Activated CD8-positive, alpha-beta memory T cell treated with anti-CD3 and anti-CD28 coated beads, Interleukin-2, amount 50 U/mL, for 24 hours (primary cell): ENCODE measurements at regions not wholly inside any gene's neighbourhood (a gene's known extent, or its start where the extent isn't known, plus 50 kb on each side); places are given as distances from the start of the nearest gene placed in this dataset.
"Not testable (repeated sequence)": the region's sequence is repeated elsewhere in the genome, so short reads cannot be mapped to it uniquely, and the experiment has no call there.

Experiments used
- DNase-seq: peaks from one replicate; pipeline ENCODE4 v3.0.0-alpha.2; 2020; ENCODE audit errors: extremely low read depth

DNA sequence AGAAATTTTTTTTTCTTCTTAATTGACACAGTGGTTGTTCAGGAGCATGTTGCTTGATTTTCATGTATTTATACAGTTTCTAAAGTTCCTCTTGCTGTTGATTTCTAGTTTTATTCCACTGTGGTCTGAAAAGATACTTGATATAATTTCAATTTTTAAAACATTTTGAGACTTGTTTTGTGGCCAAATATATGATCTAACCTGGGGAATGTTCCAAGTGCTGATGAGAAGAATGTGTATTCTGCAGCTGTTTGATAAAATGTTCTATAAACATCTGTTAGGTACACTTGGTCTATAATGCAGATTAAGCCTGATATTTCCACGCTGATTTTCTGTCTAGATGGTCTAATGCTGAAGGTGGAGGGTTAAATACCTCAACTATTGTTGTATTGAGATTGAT, 151.4 kb upstream of the IFNG-AS1 start:
- no peak for DNase-seq

DNA sequence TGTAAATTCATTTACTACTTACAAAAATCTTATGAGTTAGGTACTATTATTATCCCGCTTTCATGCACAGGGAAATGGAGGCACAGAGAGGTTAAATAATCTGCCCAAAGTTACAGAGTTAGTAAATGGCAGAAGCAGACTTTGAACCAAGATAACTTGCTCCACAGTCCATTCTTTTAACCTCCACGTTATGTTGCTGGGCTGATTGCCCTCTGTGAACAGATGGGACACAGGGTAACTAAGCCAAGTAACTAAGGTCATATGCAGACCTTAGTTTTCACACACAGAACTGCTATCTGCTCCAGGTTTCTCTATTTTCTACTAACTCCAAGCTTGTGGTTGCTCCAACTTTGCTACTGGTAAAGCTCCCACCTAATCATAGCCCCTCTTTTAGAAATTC, 147.1 kb upstream of the IFNG-AS1 start:
- DNase-seq: no peak

DNA sequence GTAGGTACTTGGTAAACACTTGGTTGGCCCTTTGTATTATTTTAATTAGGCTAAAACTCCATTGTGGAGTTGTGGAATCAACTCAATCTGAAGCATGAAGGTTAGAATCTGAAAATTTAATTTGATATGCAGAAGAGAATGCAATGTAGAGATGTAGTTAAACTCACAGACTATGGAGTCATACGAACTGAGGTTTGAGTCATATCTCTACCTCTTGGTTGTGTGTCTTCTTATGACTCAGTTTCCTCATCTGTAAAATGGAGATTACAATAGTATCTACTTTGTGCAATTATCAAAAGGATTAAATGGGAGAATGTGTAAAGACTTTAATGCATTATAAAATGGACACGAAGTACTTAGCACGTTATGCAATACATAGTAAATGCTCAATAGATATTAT, 146.0 kb upstream of the IFNG-AS1 start:
- DNase-seq: no peak

DNA sequence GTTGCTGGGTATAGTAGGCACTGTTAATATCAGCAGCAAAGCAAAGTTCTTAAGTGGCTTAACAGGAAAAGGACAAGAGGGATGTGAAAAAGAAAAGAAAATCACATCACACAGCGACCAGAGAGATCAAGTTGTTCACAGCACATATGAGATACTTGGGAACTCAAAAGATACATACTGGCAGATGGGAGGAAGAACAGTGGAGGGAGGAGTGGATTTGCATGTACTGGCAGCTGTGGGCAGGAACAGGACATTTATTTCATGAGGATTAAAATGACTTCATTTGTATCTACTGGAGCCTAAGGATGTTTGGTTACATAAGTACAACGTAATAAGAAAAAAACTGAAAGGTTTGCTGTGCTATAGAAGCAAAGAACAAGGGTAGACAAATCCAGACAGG, 136.5 kb upstream of the IFNG-AS1 start:
- no peak for DNase-seq

DNA sequence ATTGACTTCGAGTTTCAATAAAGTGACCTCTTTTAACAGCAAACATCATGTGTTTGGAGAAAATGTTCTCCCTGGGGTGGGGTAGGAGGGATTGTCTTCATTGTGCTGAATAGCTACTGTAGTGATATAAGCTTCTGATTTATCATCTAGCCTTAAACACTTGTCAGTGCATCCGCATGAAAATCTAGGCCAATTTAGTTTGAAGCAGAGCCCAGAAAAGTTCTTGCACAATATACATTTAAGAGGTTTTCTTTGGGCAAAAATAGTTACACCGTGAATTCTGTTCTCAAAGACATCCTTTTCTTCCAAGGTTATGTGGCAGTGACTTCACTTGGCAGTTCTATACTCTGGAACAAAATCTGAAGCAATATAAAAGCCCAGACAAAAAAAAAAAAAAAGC, 136.0 kb upstream of the IFNG-AS1 start:
- DNase-seq: no peak

DNA sequence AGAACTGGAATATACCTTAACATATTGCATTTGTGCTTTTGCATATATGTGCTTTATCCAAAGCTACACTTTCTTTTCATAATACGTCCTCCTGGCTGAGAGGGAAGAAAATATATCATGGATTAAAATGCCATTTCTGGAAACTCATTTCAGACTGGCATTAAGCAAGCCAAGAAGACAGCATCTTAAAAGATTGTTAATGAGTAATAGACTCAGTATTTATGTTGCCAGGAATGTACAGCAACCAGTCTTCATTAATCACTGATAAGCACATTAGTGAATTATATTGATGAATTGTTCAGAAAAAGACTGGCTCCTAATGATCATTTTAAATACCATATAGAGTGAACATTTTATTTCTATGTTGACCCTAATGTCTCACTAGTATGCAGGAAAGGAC, 134.9 kb upstream of the IFNG-AS1 start:
- no peak for DNase-seq

DNA sequence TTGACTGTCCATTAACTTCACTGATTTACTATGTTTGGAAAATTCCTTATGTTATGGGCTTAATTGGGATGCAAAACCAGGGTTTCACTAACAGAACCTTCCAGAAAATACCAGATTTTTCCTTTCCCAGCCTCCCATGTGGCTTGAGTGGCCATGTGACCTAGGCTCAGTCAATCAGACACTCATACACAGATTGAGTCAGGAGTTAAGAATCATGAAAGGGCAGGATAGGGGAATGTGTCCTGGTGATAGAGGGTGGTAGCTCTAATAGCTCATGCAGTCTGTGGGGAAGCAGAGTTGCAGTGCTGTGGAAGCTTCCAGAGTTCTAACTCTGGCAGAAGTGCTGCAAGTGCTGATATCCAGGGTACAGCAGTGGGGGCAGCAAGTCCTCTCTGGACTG, 134.1 kb upstream of the IFNG-AS1 start:
- DNase-seq: no peak

DNA sequence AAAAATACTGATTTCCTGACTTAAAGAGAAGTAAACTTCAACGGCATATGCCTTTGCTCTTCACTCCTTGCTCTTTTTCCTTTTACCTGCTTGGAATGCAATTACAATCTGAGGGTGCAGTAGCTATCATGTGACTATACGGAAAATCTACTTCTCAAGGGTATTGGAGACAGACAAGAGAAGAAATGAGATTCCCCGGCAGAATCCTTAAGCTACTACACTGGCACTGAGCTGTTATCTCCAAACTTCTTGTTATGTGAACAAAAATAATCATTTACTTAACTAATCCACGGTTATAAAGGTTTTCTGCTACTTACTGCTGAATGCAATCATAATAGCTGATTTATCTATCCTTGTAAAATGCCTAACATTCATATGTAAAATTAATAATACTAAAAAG, 118.0 kb upstream of the IFNG-AS1 start:
- no peak for DNase-seq

DNA sequence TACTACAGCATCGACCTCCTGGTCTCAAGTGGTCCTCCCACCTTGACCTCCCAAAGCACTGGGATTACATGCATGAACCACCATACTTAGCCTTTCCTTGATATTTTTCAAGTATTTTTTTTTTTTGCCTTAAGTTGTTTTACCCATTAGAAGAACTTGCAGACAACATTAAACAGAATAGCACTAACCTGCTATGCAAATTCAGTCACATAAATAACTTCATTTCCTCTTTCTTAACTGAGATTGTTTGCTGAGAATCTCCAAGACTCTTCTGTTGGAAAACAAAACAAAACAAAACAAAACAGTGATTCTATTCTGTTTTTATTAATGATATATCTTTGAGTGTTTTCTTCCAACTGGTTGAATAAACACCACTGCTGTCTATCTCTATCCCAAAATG, 115.9 kb upstream of the IFNG-AS1 start:
- no peak for DNase-seq

DNA sequence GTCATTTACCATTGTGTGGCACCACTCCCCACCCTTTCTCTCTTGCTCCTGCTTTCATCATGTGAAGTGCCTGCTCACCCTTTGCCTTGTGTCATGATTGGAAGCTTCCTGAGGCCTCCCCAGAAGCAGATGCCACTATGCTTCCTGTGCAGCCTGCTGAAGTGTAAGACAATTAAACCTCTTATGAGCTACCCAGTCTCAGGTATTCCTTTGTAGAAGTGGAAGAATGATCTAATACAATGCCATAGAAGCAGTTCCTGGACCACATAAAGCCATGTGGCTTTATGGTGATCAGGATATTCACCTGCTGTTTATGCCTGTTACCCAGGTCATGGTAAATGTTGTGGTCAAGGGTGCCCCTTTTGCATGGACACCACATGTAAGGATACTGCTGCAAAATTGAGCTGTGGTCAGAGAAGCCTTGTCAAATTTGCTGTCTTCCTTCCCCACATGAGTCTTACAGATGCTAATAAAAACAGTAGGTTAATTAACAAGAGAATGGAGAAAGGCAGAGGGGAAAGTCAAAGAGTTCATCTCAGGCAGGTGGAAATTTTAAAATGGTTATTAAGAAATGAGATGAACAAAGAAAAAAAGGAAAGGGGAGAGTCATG, 112.8 kb upstream of the IFNG-AS1 start:
- DNase-seq: no peak

DNA sequence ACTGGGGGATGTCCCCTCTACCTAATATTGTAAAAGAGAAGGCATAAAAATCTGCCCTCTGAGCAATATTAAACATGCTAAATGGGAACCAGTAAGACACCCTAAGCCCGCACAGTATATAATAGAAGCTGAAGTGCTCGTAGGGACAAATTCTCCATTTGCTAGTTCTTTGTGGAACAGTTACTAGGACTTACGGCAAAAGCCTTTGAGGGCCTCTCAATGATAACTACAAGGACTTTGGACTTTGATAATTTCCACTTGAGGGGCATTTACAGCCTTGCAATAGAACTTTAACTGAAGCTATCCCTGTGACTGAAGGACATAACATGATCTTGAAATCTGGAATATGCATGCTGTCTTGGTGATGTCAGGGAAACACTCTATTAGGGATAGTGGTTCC, 111.5 kb upstream of the IFNG-AS1 start:
- DNase-seq: no peak

DNA sequence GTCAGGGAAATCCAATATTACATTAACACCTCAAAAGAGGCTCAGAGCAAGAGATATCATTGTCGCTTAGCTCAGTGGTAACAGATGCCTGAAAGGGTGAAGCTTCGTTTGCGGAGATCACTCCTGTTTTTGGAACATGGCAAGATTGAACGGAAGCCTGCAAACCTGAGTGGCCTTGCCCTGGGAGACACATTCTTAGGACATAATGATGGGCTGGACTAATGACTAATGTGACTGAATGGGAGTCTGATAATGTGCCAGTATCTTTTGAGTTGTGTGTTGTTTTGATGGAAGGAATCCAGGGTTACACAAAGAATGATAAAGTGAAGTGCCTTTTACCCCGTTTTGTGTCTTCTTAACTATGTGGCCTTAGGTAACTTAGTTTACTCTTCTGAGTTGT, 109.3 kb upstream of the IFNG-AS1 start:
- DNase-seq: no peak

DNA sequence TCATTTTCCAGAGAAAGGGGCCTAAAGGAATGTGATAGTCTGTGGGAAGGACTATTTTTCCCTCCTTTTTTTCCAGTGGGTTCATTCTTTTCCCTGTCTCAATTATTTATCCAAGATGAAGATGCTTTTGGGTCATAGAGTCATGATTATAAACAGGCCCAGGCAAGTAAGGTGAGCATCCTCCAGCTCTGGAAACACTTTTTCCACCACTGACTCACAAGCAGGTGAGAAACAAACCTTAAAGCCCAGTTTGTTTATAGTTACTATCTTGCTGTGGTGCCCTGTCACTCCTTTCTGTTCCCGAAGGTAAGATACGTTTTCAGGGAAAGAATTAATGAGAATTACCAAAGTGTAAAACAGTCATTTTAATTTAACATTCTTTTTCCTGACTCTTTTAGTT, 107.7 kb upstream of the IFNG-AS1 start:
- no peak for DNase-seq

DNA sequence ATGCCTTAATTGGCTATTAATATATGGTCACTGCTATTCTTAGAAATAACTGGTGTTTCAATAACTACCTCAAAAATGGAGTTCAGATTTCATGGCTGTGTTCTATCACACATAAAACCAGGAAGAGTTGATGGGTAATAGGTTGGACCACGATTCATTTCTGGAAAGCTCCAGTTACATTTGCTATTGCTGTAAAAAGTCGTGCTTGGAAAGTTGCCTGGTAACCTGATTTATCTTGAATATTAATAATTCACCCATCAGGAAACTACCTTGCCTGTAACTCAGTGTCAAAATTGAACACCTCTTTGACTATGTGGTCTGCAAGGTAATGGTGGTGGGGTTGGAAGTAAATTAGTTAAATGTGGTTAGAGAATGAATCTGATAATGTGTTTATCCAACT, 104.7 kb upstream of the IFNG-AS1 start:
- DNase-seq: no peak

DNA sequence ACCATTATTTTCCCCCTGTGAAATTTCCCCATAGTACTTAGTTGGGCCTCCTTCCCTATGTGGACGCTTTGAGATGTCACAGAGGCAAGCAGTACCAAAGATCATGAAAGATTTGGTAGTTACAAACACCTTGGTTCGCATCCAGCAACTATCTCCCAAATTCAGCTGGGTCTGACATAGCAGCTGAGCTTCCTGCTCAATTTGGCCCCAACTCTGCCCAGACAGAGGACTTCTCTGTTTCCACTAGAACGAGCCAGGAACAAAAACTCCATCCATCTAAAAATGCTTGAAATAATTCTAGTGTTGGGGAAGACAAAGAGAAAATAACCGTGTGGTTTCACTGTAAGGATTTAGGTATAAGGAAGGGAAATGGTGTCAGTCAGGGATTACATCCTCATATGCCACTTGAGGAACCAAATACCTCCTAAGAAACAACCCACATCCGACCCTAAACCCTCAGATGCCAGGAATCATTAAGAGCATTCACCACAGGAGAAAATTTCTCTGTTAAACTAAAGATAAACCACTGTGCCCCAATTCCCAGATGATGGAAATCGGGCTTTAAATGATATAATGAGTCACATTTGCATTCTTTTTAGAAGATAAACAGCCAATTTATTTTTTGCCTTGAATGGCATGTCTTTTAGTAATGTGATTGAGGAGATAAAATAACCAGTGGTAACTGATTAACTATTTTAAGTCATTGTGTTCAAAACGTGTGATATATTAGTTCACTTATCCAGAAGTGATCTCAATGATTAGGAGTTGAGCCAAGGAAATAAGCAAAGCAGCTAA, 103.7 kb upstream of the IFNG-AS1 start:
- DNase-seq: no peak

DNA sequence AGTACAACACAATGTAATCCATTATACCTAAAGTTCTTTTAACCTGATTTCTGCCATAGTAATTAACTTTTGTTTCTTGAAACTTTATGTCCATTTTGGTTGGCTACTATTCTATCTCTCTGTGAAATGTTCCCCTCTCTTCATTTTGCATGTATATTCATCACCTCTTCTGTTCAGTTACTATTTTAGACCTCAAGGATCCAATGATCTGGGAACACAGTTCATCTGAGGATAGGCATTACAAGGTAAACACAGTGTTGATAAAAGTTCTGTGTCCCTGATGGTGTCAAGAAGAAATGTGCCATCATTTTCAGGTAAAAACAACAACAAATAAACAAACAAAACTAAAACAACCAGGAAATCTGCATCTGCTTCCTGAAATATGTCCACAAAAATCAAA, 102.2 kb upstream of the IFNG-AS1 start:
- DNase-seq: no peak

DNA sequence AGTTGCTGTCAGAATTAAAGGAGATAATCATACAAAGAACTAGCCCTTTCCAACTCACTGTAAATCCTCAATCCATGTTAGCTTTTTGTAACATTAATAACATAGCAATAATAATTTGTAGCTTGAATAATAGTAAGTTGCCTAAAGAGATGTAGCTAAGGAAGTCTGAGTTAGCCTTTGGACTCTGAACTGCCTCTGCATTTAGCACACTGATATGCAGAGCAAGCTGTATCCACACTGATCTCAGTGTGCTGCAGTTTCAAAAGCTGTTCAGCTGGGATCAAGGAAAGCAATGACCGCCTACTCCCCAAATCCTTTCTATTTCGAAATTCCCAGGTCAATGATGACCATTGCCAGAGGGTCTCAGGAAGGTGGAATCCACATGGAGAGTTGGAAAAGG, 99.3 kb upstream of the IFNG-AS1 start:
- no peak for DNase-seq

DNA sequence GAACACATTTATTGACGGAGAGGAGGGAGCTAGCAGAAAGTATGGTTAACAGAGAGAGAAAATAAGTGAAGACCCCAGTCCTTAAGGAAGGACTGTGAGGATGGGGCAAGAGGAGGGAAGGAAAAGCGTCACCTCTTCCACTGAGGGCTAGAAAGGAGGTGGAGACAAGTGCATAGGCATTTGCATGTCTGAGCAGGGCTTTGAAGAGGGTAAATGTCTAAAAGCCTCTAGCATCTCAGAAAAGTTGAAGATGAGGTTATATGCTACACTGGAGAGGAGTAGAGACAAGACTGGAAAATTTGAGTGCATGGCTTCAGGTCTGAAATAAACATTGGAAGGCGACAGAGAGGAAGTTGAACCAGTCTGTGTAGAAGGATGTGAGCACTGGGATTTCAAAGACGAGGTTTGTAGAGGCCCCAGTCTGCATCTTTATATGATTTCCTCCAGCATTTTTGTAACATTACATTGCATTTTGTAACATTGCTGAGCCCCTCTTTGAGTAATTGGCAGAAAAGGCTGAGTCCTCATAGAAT, 98.5 kb upstream of the IFNG-AS1 start:
- no peak for DNase-seq

DNA sequence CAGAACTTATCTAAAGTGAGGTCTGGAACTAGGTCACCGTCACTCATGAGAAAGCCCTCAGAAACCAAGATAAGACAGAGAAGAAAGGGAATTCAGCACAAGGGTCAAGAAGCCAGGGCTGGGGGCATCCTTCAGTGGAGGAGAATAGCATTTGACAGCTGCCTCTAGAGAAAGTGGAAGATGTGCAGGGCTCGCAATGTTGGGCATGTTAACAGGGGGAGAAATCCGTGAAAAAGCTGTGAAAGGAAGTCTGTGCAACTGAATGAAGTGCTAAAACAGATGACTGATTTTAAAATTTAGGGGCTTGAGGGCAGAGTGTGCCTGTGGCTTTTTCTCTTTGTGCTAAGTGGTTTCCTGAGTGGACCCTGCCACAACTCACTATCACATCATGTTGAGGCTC, 97.7 kb upstream of the IFNG-AS1 start:
- DNase-seq: no peak

DNA sequence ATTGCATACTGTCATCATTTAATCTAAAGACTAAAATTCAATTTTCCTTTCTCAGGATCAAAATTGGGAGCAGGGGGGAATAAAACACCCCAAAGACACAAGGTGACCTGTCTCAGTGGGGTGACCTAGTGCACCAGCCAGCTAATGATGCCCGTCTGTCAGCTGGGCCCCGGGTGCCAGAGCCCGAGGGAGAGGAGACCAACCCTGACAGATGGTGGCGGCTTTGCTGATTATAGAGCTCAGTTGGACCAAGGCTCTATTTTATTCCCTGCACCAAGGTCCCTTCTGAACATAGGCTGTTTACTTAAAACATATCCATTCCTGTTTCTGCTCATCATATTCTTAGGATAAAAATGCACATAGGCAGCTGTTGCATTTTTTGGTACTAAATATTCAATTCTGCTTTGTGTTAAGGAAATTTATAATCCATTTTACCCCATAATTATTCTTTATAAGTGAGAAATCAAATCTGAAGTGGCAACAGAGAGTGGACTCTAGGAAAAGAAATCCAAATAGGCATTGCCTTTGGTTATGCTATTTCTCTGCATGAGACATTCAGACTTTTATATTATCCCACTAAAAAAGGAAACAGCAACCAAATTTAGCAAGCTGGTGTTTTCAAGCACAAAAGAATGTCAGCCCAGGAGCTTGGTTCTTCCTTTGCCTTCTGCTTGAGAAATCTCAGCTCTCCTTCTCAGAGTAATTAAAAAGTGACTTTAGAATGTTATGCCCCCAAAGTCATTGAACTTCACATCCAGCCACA, 96.8 kb upstream of the IFNG-AS1 start:
- no peak for DNase-seq

DNA sequence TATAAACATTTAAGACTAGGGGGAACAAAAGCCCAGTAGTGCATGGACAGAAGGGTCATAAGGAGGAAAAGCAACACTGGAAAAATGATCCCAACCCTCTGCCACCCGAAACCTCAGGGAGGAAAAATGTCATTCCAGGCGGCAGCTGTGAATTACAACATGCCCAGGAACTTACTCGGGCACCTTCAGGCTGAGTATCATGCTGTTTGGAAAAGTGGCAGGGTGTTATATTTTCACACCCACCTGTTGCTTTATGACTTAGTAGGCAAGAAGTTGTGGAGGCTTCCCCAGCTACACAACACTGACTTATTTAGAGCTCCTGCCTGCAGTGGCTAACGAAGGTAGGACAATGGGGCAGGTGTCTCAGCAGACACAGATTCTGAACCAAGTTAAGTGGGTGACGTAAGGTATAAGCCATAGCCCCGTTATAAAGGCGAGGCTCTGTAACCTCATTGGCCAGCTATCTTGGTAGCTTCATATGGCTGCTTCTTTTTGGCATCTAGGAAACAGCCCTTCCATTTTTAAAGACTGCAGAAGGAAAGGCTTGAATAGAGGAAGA, 96.1 kb upstream of the IFNG-AS1 start:
- DNase-seq: no peak

DNA sequence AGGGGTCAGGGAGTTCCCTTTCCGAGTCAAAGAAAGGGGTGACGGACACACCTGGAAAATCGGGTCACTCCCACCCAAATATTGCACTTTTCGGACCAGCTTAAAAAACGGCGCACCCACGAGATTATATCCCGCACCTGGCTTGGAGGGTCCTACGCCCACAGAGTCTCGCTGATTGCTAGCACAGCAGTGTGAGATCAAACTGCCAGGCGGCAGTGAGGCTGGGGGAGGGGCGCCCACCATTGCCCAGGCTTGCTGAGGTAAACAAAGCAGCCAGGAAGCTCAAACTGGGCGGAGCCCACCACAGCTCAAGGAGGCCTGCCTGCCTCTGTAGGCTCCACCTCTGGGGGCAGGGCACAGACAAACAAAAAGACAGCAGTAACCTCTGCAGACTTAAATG, 88.8 kb upstream of the IFNG-AS1 start:
- DNase-seq: not testable (repeated sequence)
